ENCODE measurements at regions not wholly inside any gene's neighbourhood (a gene's known extent, or its start where the extent isn't known, plus 50 kb on each side); places are given as distances from the start of the nearest gene placed in this dataset.
"Not testable (repeated sequence)": the region's sequence is repeated elsewhere in the genome, so short reads cannot be mapped to it uniquely, and the experiment has no call there.

DNA sequence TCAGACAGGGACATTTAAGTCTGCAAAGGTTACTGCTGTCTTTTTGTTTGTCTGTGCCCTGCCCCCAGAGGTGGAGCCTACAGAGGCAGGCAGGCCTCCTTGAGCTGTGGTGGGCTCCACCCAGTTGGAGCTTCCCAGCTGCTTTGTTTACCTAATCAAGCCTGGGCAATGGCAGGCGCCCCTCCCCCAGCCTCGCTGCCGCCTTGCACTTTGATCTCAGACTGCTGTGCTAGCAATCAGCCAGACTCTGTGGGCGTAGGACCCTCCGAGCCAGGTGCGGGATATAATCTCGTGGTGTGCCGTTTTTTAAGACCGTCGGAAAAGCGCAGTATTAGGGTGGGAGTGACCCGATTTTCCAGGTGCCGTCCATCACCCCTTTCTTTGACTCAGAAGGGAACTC lies 96.2 kb upstream of the CLNK start:
- TF ChIP-seq POLR2A, POLR2AphosphoS5 (IDR thresholded peaks at IDR 0.05): not testable (repeated sequence)
- TF ChIP-seq, protein P1, sequence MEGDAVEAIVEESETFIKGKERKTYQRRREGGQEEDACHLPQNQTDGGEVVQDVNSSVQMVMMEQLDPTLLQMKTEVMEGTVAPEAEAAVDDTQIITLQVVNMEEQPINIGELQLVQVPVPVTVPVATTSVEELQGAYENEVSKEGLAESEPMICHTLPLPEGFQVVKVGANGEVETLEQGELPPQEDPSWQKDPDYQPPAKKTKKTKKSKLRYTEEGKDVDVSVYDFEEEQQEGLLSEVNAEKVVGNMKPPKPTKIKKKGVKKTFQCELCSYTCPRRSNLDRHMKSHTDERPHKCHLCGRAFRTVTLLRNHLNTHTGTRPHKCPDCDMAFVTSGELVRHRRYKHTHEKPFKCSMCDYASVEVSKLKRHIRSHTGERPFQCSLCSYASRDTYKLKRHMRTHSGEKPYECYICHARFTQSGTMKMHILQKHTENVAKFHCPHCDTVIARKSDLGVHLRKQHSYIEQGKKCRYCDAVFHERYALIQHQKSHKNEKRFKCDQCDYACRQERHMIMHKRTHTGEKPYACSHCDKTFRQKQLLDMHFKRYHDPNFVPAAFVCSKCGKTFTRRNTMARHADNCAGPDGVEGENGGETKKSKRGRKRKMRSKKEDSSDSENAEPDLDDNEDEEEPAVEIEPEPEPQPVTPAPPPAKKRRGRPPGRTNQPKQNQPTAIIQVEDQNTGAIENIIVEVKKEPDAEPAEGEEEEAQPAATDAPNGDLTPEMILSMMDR (IDR thresholded peaks at IDR 0.05 in 8 of 11, conservative IDR thresholded peaks at IDR 0.05 in 3 of 11): not testable (repeated sequence)
